ENCODE measurements at regions not wholly inside any gene's neighbourhood (a gene's known extent, or its start where the extent isn't known, plus 50 kb on each side); places are given as distances from the start of the nearest gene placed in this dataset.

DNA sequence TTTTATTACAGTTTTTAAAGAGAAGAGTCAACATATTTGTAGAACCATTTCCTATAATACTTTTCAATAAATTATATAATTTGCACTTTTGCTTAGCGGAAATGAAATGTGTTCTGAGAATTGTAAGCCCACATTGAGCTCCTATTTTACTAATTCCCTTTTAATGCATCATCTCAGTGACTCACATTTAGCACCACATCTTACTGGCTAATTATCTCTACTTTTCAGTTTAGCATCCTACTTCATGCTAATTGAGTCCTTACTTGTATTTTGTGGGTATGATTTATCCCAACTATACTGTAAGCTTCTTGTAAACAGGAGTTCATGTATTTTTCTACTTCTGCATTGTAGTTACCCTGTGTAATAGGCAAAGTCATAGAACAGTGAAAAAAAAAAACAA is 67.5 kb downstream of the TMX1 start:
- no peak for ATAC-seq
- no peak overlapping the region for H3K4me2 ChIP-seq (ENCODE audit: low read depth, low read length)
- H3K27ac ChIP-seq (ENCODE audit: extremely low read length, insufficient read depth, low read length), result no peak overlapping the region
- no peak overlapping the region for H3K9ac ChIP-seq (ENCODE audit: insufficient read depth, low read depth, low read length)
- H2AFZ ChIP-seq (ENCODE audit: low read length), result no peak overlapping the region
- no peaks in the 10 kb centered on the region for H3K36me3 ChIP-seq (replicated peaks in 1 of 2; ENCODE audit: control insufficient read depth in 1 of 2, insufficient read depth in 2 of 2, low read length in 2 of 2)
- no peak for FAIRE-seq
- no peak for DNase-seq (ENCODE audit: low spot score)
- intact Hi-C loops (cut with micrococcal nuclease; ENCODE audit: unreplicated experiment) (no loop called here), in situ Hi-C loops (cut with HindIII; ENCODE audit: extremely low pct_ligation_motif_present, low pct_unique_long_range_greater_than_20kb) (no loop called here)
- CTCF ChIA-PET (ENCODE audit: low intra/inter-chr PET ratio, low total read pairs), result no interaction called here
- no peaks in the 10 kb centered on the region for H3K4me1 ChIP-seq (ENCODE audit: insufficient read depth, low read length)
- POLR2A ChIA-PET, result no interaction called here
- WGBS (ENCODE audit: low lambda C conversion rate), result 11% methylated on average over 1 of the region's 1 CpG
- no peaks in the 10 kb centered on the region for H3K27me3 ChIP-seq (ENCODE audit: control insufficient read depth in 1 of 2, insufficient read depth in 2 of 2, low read length in 2 of 2)
- no peak overlapping the region for H3K4me3 ChIP-seq (replicated peaks in 1 of 3; ENCODE audit: insufficient read depth in 1 of 3, low read depth in 2 of 3, low read length in 3 of 3)
- no TSS peak for BruUV-seq (replicated peaks)
- H3K9me3 ChIP-seq (ENCODE audit: low read length), result no peaks in the 10 kb centered on the region
- no peaks in the 10 kb centered on the region for H3K79me2 ChIP-seq (ENCODE audit: insufficient read depth, low read length)
- no peaks in the 10 kb centered on the region for H4K20me1 ChIP-seq (ENCODE audit: insufficient read depth, low read length)
- TF ChIP-seq, protein P1, sequence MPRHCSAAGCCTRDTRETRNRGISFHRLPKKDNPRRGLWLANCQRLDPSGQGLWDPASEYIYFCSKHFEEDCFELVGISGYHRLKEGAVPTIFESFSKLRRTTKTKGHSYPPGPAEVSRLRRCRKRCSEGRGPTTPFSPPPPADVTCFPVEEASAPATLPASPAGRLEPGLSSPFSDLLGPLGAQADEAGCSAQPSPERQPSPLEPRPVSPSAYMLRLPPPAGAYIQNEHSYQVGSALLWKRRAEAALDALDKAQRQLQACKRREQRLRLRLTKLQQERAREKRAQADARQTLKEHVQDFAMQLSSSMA (CRISPR knock-in tag; IDR thresholded peaks at IDR 0.05), result no peak
- TF ChIP-seq ZNF44 (CRISPR knock-in tag; IDR thresholded peaks at IDR 0.05) (no peak), ZNF552 (CRISPR knock-in tag; IDR thresholded peaks at IDR 0.05; ENCODE audit: borderline replicate concordance) (no peak), ZNF605 (CRISPR knock-in tag; IDR thresholded peaks at IDR 0.05) (no peak), FOXK1 (CRISPR knock-in tag; IDR thresholded peaks at IDR 0.05; ENCODE audit: borderline replicate concordance, low read depth) (no peak), ZNF501 (CRISPR knock-in tag; IDR thresholded peaks at IDR 0.05) (no peak), DPF2 (CRISPR knock-in tag; IDR thresholded peaks at IDR 0.05; ENCODE audit: borderline replicate concordance, low read depth) (no peak), ZNF263 (CRISPR knock-in tag; IDR thresholded peaks at IDR 0.05) (no peak), ZNF207 (IDR thresholded peaks at IDR 0.05; ENCODE audit: borderline replicate concordance) (no peak)
- TF ChIP-seq, protein P2, sequence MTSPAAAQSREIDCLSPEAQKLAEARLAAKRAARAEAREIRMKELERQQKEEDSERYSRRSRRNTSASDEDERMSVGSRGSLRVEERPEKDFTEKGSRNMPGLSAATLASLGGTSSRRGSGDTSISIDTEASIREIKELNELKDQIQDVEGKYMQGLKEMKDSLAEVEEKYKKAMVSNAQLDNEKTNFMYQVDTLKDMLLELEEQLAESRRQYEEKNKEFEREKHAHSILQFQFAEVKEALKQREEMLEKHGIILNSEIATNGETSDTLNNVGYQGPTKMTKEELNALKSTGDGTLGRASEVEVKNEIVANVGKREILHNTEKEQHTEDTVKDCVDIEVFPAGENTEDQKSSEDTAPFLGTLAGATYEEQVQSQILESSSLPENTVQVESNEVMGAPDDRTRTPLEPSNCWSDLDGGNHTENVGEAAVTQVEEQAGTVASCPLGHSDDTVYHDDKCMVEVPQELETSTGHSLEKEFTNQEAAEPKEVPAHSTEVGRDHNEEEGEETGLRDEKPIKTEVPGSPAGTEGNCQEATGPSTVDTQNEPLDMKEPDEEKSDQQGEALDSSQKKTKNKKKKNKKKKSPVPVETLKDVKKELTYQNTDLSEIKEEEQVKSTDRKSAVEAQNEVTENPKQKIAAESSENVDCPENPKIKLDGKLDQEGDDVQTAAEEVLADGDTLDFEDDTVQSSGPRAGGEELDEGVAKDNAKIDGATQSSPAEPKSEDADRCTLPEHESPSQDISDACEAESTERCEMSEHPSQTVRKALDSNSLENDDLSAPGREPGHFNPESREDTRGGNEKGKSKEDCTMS (CRISPR knock-in tag; conservative IDR thresholded peaks at IDR 0.05), result no peak
- TF ChIP-seq, protein P3, sequence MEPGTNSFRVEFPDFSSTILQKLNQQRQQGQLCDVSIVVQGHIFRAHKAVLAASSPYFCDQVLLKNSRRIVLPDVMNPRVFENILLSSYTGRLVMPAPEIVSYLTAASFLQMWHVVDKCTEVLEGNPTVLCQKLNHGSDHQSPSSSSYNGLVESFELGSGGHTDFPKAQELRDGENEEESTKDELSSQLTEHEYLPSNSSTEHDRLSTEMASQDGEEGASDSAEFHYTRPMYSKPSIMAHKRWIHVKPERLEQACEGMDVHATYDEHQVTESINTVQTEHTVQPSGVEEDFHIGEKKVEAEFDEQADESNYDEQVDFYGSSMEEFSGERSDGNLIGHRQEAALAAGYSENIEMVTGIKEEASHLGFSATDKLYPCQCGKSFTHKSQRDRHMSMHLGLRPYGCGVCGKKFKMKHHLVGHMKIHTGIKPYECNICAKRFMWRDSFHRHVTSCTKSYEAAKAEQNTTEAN (CRISPR knock-in tag; conservative IDR thresholded peaks at IDR 0.05), result no peak
- TF ChIP-seq, protein P4, sequence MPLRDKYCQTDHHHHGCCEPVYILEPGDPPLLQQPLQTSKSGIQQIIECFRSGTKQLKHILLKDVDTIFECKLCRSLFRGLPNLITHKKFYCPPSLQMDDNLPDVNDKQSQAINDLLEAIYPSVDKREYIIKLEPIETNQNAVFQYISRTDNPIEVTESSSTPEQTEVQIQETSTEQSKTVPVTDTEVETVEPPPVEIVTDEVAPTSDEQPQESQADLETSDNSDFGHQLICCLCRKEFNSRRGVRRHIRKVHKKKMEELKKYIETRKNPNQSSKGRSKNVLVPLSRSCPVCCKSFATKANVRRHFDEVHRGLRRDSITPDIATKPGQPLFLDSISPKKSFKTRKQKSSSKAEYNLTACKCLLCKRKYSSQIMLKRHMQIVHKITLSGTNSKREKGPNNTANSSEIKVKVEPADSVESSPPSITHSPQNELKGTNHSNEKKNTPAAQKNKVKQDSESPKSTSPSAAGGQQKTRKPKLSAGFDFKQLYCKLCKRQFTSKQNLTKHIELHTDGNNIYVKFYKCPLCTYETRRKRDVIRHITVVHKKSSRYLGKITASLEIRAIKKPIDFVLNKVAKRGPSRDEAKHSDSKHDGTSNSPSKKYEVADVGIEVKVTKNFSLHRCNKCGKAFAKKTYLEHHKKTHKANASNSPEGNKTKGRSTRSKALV (CRISPR knock-in tag; IDR thresholded peaks at IDR 0.05), result no peak
- TF ChIP-seq, protein P5, sequence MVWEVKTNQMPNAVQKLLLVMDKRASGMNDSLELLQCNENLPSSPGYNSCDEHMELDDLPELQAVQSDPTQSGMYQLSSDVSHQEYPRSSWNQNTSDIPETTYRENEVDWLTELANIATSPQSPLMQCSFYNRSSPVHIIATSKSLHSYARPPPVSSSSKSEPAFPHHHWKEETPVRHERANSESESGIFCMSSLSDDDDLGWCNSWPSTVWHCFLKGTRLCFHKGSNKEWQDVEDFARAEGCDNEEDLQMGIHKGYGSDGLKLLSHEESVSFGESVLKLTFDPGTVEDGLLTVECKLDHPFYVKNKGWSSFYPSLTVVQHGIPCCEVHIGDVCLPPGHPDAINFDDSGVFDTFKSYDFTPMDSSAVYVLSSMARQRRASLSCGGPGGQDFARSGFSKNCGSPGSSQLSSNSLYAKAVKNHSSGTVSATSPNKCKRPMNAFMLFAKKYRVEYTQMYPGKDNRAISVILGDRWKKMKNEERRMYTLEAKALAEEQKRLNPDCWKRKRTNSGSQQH (CRISPR knock-in tag; IDR thresholded peaks at IDR 0.05; ENCODE audit: low read depth), result no peak
- TF ChIP-seq, protein P6, sequence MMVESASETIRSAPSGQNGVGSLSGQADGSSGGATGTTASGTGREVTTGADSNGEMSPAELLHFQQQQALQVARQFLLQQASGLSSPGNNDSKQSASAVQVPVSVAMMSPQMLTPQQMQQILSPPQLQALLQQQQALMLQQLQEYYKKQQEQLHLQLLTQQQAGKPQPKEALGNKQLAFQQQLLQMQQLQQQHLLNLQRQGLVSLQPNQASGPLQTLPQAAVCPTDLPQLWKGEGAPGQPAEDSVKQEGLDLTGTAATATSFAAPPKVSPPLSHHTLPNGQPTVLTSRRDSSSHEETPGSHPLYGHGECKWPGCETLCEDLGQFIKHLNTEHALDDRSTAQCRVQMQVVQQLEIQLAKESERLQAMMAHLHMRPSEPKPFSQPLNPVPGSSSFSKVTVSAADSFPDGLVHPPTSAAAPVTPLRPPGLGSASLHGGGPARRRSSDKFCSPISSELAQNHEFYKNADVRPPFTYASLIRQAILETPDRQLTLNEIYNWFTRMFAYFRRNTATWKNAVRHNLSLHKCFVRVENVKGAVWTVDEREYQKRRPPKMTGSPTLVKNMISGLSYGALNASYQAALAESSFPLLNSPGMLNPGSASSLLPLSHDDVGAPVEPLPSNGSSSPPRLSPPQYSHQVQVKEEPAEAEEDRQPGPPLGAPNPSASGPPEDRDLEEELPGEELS (CRISPR knock-in tag; IDR thresholded peaks at IDR 0.05), result no peak

Measured in HepG2 (cell line).